KMS-11 (cell line): ENCODE measurements at regions not wholly inside any gene's neighbourhood (a gene's known extent, or its start where the extent isn't known, plus 50 kb on each side); places are given as distances from the start of the nearest gene placed in this dataset.

Source experiments
- H2AFZ ChIP-seq: fragments of 200-600 bp; sonication (generic); 2 replicates; pipeline ENCODE4 v1.6.1; 2016; ENCODE audit warnings: antibody characterized with exemption, mixed run types, low read depth
- H3K27ac ChIP-seq: fragments of 200-600 bp; sonication (generic); 2 replicates; pipeline ENCODE4 v1.6.1; 2016; ENCODE audit warnings: mild to moderate bottlenecking, mixed run types
- H3K27me3 ChIP-seq: fragments of 200-600 bp; sonication (generic); 2 replicates; pipeline ENCODE4 v1.6.1; 2017; ENCODE audit warnings: mild to moderate bottlenecking, low read depth, mixed run types, moderate library complexity; ENCODE audit not compliant: insufficient read depth
- H3K36me3 ChIP-seq: fragments of 200-600 bp; sonication (generic); 2 replicates; pipeline ENCODE4 v1.6.1; 2017; ENCODE audit warnings: mild to moderate bottlenecking, mixed run types; ENCODE audit not compliant: insufficient read depth
- H3K4me1 ChIP-seq: fragments of 200-600 bp; sonication (generic); 2 replicates; pipeline ENCODE4 v1.6.1; 2016; ENCODE audit warnings: mild to moderate bottlenecking, low read depth, mixed run types; ENCODE audit not compliant: poor library complexity, severe bottlenecking
- H3K4me2 ChIP-seq: fragments of 200-600 bp; sonication (generic); 2 replicates; pipeline ENCODE4 v1.7.0; 2016; ENCODE audit warnings: mild to moderate bottlenecking, mixed run types
- H3K4me3 ChIP-seq: fragments of 200-600 bp; sonication (generic); IDR thresholded peaks from 2 replicates; pipeline ENCODE4 v1.6.1; 2017; ENCODE audit warnings: low read depth, low read length, mixed read lengths; ENCODE audit not compliant: insufficient read depth
- H3K79me2 ChIP-seq: fragments of 200-600 bp; sonication (generic); 2 replicates; pipeline ENCODE4 v1.6.1; 2016; ENCODE audit warnings: low read depth, mixed run types; ENCODE audit not compliant: insufficient read depth
- H3K9ac ChIP-seq: fragments of 200-600 bp; sonication (generic); 2 replicates; pipeline ENCODE4 v1.6.1; 2016; ENCODE audit warnings: mild to moderate bottlenecking, mixed run types
- H4K20me1 ChIP-seq: fragments of 200-600 bp; sonication (generic); 2 replicates; pipeline ENCODE4 v1.6.1; 2016; ENCODE audit warnings: mild to moderate bottlenecking, mixed run types; ENCODE audit not compliant: insufficient read depth
- CTCF ChIP-seq: fragments of 200-600 bp; sonication (generic); conservative IDR thresholded peaks from 2 replicates; pipeline ENCODE4 v1.6.1; 2017; ENCODE audit warnings: low read depth, mild to moderate bottlenecking, antibody characterized with exemption, low read length, moderate library complexity, mixed read lengths

- no peak for TF ChIP-seq CTCF
- Histone ChIP-seq H3K27me3 (no peaks in the 10 kb centered on the region), H3K27ac (no peak overlapping the region), H3K4me1 (no peaks in the 10 kb centered on the region), H2AFZ (no peak overlapping the region), H3K9ac (no peak overlapping the region), H3K4me3 (no peak overlapping the region), H4K20me1 (no peaks in the 10 kb centered on the region), H3K36me3 (no peaks in the 10 kb centered on the region), H3K4me2 (no peak overlapping the region), H3K79me2 (no peaks in the 10 kb centered on the region)
These were observed 1255.8 kb downstream of the SORCS1 start for GRCh38 chr10:105908701-105909100.

GRCh38 chr10:105885495-105885894 lies 1244.4 kb downstream of the SORCS3 start:
- TF ChIP-seq CTCF: no peak
- Histone ChIP-seq H3K79me2 (no peaks in the 10 kb centered on the region), H3K9ac (no peak overlapping the region), H3K4me2 (no peak overlapping the region), H3K4me1 (no peaks in the 10 kb centered on the region), H3K36me3 (no peaks in the 10 kb centered on the region), H4K20me1 (no peaks in the 10 kb centered on the region), H3K4me3 (no peak overlapping the region), H3K27ac (no peak overlapping the region), H2AFZ (no peak overlapping the region), H3K27me3 (no peaks in the 10 kb centered on the region)

GRCh38 chr10:105879401-105879800 lies 1238.3 kb downstream of the SORCS3 start:
- H3K27ac ChIP-seq: no peak overlapping the region
- H3K9ac ChIP-seq: no peak overlapping the region
- H3K79me2 ChIP-seq: no peaks in the 10 kb centered on the region
- H3K4me3 ChIP-seq: no peak overlapping the region
- H3K4me1 ChIP-seq: no peaks in the 10 kb centered on the region
- H3K4me2 ChIP-seq: no peak overlapping the region
- no peak overlapping the region for H2AFZ ChIP-seq
- no peaks in the 10 kb centered on the region for H4K20me1 ChIP-seq
- no peak for TF ChIP-seq CTCF
- no peaks in the 10 kb centered on the region for H3K27me3 ChIP-seq
- H3K36me3 ChIP-seq: no peaks in the 10 kb centered on the region

- Histone ChIP-seq H3K36me3 (no peaks in the 10 kb centered on the region), H4K20me1 (no peaks in the 10 kb centered on the region), H3K9ac (no peak overlapping the region), H3K27ac (no peak overlapping the region), H2AFZ (no peak overlapping the region), H3K27me3 (no peaks in the 10 kb centered on the region), H3K4me2 (no peak overlapping the region), H3K4me1 (no peaks in the 10 kb centered on the region), H3K79me2 (no peaks in the 10 kb centered on the region), H3K4me3 (no peak overlapping the region)
- no peak for TF ChIP-seq CTCF
These were observed 1234.0 kb downstream of the SORCS3 start for GRCh38 chr10:105875050-105875449.

- H3K4me1 ChIP-seq: no peaks in the 10 kb centered on the region
These were observed 1231.6 kb downstream of the SORCS3 start for GRCh38 chr10:105872665-105873064.

More at GRCh38 chr10:105872665-105873064, 1231.6 kb downstream of the SORCS3 start:
- H3K27me3 ChIP-seq: no peaks in the 10 kb centered on the region
- H3K79me2 ChIP-seq: no peaks in the 10 kb centered on the region
- no peak overlapping the region for H2AFZ ChIP-seq
- no peak overlapping the region for H3K4me3 ChIP-seq
- no peak overlapping the region for H3K27ac ChIP-seq
- no peak for TF ChIP-seq CTCF
- no peaks in the 10 kb centered on the region for H3K36me3 ChIP-seq
- no peaks in the 10 kb centered on the region for H4K20me1 ChIP-seq
- no peak overlapping the region for H3K9ac ChIP-seq
- no peak overlapping the region for H3K4me2 ChIP-seq
